ENCODE measurements at regions not wholly inside any gene's neighbourhood (a gene's known extent, or its start where the extent isn't known, plus 50 kb on each side); places are given as distances from the start of the nearest gene placed in this dataset.

DNA sequence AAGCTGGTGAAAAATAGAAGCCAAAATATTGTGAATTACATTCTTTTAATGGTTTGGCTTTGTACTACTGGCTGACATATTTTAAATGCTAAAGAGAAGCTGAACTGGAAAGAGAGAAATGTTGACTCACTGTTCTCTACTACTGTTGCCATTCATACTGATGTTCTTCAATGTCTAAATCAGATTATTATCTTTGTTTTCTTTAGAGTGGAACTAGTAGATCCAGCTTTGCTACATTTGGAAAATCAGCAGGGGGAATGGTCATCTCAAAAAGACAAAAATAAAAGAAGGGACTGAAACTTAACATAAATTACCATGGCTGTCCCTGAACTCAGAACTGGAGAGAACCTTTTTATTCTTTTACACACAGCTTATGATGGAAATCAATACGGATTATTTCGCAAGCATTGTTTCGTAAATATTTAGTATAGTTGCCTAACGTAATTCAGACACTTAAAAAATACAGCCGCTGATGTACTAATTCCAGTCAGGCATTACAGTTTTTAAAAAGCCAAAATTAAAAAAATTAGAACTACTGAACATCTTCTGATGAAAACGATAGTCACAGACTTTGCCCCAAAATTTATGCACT is 76.3 kb upstream of the OTX2 start:
- peaks cover 5% of the 10 kb centered on the region for H3K27me3 Mint-ChIP-seq (ENCODE audit: insufficient read depth)
- no peak for DNase-seq (ENCODE audit: low spot score)
- no peaks in the 10 kb centered on the region for H3K4me1 Mint-ChIP-seq (ENCODE audit: low read depth)
- H3K9me3 Mint-ChIP-seq = no peaks in the 10 kb centered on the region
- no peak overlapping the region for H3K4me3 Mint-ChIP-seq
- H3K27ac Mint-ChIP-seq = no peak overlapping the region
- H3K36me3 Mint-ChIP-seq (ENCODE audit: low read depth) = no peaks in the 10 kb centered on the region
- intact Hi-C loops (cut with micrococcal nuclease) = no loop called here

GRCh38 chr14:56885825-56886224 is 75.5 kb upstream of the OTX2 start:
- intact Hi-C loops (cut with micrococcal nuclease) = no loop called here
- Mint-ChIP-seq H3K4me1 (ENCODE audit: low read depth) (no peaks in the 10 kb centered on the region), H3K27ac (no peak overlapping the region), H3K4me3 (no peak overlapping the region), H3K36me3 (ENCODE audit: low read depth) (no peaks in the 10 kb centered on the region), H3K27me3 (ENCODE audit: insufficient read depth) (peaks cover 5% of the 10 kb centered on the region), H3K9me3 (no peaks in the 10 kb centered on the region)
- DNase-seq (ENCODE audit: low spot score) = no peak

DNA sequence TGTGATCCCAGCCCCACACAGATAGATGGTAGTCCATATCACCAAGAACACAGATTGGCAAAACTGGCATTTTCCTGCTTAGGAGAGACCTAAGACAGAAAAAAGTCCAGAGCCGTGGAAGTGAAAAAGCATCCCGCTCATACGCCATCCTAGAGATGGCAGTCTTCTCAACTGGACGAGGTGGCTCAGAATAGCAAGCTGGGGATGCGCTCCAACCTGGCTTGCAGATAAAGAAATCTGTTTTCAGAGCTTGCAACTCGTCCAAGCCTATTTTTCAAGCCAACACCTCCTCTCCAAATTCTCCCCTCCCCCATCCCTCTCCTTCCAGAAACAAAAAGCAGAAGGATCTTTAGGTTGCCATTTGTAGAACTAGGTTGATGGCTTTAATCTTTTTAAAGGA is 74.3 kb upstream of the OTX2 start:
- intact Hi-C loops (cut with micrococcal nuclease) = no loop called here
- Mint-ChIP-seq H3K9me3 (no peaks in the 10 kb centered on the region), H3K4me1 (ENCODE audit: low read depth) (no peaks in the 10 kb centered on the region), H3K27ac (no peak overlapping the region), H3K36me3 (ENCODE audit: low read depth) (no peaks in the 10 kb centered on the region), H3K27me3 (ENCODE audit: insufficient read depth) (peaks cover 5% of the 10 kb centered on the region), H3K4me3 (no peak overlapping the region)
- no peak for DNase-seq (ENCODE audit: low spot score)

DNA sequence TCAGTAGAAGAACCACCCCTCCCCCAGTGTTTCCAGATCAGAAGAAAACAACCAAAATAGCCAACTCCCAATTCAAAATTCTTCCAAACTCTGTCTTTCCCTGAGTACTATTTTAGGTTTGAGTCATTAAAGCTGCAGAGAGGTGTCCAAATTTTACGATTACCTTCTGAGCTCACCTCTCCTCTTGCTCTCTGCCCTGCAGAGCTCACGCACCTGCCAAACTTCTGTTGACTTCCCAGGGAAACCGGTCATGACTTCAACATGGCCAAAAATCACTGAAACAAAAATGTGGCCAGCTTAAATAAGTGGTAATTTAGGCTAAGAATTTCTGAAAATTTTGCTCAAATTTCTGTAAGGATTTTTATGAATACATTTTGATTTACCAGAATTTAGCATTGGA is 70.9 kb upstream of the OTX2 start:
- H3K27me3 Mint-ChIP-seq (ENCODE audit: insufficient read depth) = no peaks in the 10 kb centered on the region
- H3K4me1 Mint-ChIP-seq (ENCODE audit: low read depth) = no peaks in the 10 kb centered on the region
- intact Hi-C loops (cut with micrococcal nuclease) = no loop called here
- H3K9me3 Mint-ChIP-seq = no peaks in the 10 kb centered on the region
- DNase-seq (ENCODE audit: low spot score) = no peak
- no peaks in the 10 kb centered on the region for H3K36me3 Mint-ChIP-seq (ENCODE audit: low read depth)
- no peak overlapping the region for H3K4me3 Mint-ChIP-seq
- no peak overlapping the region for H3K27ac Mint-ChIP-seq

DNA sequence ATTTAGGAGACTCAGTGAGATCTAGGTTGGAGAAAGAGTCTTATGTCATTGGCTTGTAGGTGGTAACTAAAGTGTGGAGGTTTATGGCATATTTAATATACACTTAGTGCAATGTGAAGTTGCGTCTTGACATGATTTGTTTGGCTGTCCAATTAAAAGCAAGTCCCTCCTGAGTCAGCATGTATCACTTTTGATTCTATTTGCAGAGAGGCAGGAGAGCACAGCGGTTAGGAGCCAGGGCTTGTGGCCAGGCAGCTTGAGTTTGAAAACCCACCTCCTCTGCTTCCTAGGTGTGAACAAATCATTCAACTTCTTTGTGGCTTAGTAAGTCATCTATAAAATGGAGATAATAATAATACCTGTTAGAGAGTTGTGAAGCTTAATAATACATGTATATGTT is 68.5 kb upstream of the OTX2 start:
- no peaks in the 10 kb centered on the region for H3K9me3 Mint-ChIP-seq
- no peak overlapping the region for H3K27ac Mint-ChIP-seq
- no peaks in the 10 kb centered on the region for H3K27me3 Mint-ChIP-seq (ENCODE audit: insufficient read depth)
- no peak for DNase-seq (ENCODE audit: low spot score)
- no peak overlapping the region for H3K4me3 Mint-ChIP-seq
- no peaks in the 10 kb centered on the region for H3K4me1 Mint-ChIP-seq (ENCODE audit: low read depth)
- intact Hi-C loops (cut with micrococcal nuclease) = no loop called here
- no peaks in the 10 kb centered on the region for H3K36me3 Mint-ChIP-seq (ENCODE audit: low read depth)

DNA sequence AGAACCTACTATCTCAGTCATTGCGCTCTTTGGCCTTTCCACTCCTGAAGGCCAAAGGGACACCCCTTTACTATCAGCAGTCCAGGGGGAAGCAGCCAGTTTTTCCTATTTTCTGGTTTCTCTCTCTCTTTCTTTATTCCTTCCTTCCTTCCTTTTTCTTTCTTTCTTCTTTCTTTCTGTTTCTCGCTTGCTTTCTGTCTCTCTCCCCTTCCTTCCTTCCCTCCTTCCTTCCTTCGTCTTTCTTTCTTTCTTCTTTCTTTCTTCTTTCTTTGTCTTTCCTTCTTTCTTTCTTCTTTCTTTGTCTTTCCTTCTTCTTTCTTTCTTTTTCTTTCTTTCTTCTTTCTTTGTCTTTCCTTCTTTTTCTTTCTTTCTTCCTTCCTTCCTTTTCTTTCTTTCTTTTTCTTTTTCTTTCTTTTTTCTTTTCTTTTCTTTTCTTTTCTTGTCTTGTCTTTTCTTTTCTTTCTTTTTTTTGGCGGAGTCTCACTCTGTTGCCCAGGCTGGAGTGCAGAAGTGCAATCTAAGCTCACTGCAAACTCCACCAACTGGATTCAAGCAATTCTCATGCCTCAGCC is 64.9 kb upstream of the OTX2 start:
- no peaks in the 10 kb centered on the region for H3K4me1 Mint-ChIP-seq (ENCODE audit: low read depth)
- no peaks in the 10 kb centered on the region for H3K9me3 Mint-ChIP-seq
- no peaks in the 10 kb centered on the region for H3K36me3 Mint-ChIP-seq (ENCODE audit: low read depth)
- H3K27me3 Mint-ChIP-seq (ENCODE audit: insufficient read depth) = no peaks in the 10 kb centered on the region
- DNase-seq (ENCODE audit: low spot score) = no peak
- H3K27ac Mint-ChIP-seq = no peak overlapping the region
- H3K4me3 Mint-ChIP-seq = no peak overlapping the region
- intact Hi-C loops (cut with micrococcal nuclease) = no loop called here

DNA sequence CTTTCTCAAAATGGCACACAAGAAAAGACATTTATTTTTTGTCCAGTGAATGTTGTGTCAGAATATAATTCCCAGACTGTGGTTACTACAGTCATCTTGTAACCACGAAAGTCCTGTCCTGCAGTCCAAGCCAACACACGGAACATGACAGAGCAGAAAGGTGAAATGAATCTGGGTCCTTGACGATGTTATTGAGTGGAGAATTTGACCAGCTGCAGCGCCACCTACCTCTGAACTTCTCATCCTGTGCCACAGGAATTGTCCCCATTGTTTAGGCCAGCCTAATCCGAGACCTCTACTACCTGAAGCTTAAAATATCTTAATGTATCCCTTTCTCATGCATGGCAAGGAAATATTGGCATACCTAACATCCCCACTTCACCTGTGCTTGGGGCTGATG is 64.1 kb upstream of the OTX2 start:
- no peak overlapping the region for H3K4me3 Mint-ChIP-seq
- DNase-seq (ENCODE audit: low spot score) = no peak
- no peaks in the 10 kb centered on the region for H3K9me3 Mint-ChIP-seq

GRCh38 chr14:56870336-56870735 is 60.1 kb upstream of the OTX2 start:
- no peaks in the 10 kb centered on the region for H3K36me3 Mint-ChIP-seq (ENCODE audit: low read depth)
- intact Hi-C loops (cut with micrococcal nuclease) = no loop called here
- H3K4me3 Mint-ChIP-seq = no peak overlapping the region

More for the DNA sequence above, 64.1 kb upstream of the OTX2 start:
- H3K27ac Mint-ChIP-seq = no peak overlapping the region
- H3K27me3 Mint-ChIP-seq (ENCODE audit: insufficient read depth) = no peaks in the 10 kb centered on the region
- no peaks in the 10 kb centered on the region for H3K4me1 Mint-ChIP-seq (ENCODE audit: low read depth)
- intact Hi-C loops (cut with micrococcal nuclease) = no loop called here
- H3K36me3 Mint-ChIP-seq (ENCODE audit: low read depth) = no peaks in the 10 kb centered on the region

GRCh38 chr14:56868660-56869059 is 58.4 kb upstream of the OTX2 start:
- no peak for DNase-seq (ENCODE audit: low spot score)
- Mint-ChIP-seq H3K27ac (no peak overlapping the region), H3K36me3 (ENCODE audit: low read depth) (no peaks in the 10 kb centered on the region), H3K4me3 (no peak overlapping the region), H3K9me3 (no peaks in the 10 kb centered on the region), H3K27me3 (ENCODE audit: insufficient read depth) (no peaks in the 10 kb centered on the region), H3K4me1 (ENCODE audit: low read depth) (no peaks in the 10 kb centered on the region)
- intact Hi-C loops (cut with micrococcal nuclease) = no loop called here

More at GRCh38 chr14:56870336-56870735, 60.1 kb upstream of the OTX2 start:
- no peak for DNase-seq (ENCODE audit: low spot score)
- H3K27me3 Mint-ChIP-seq (ENCODE audit: insufficient read depth) = no peaks in the 10 kb centered on the region
- no peak overlapping the region for H3K27ac Mint-ChIP-seq
- H3K4me1 Mint-ChIP-seq (ENCODE audit: low read depth) = no peaks in the 10 kb centered on the region
- H3K9me3 Mint-ChIP-seq = no peaks in the 10 kb centered on the region

- H3K27ac Mint-ChIP-seq = no peak overlapping the region
- no peak for DNase-seq (ENCODE audit: low spot score)
- no peaks in the 10 kb centered on the region for H3K36me3 Mint-ChIP-seq (ENCODE audit: low read depth)
- no peaks in the 10 kb centered on the region for H3K4me1 Mint-ChIP-seq (ENCODE audit: low read depth)
- H3K27me3 Mint-ChIP-seq (ENCODE audit: insufficient read depth) = peaks cover 5% of the 10 kb centered on the region
- no peaks in the 10 kb centered on the region for H3K9me3 Mint-ChIP-seq
- intact Hi-C loops (cut with micrococcal nuclease) = no loop called here
- H3K4me3 Mint-ChIP-seq = no peak overlapping the region
Observed at GRCh38 chr14:56862836-56863235, 52.6 kb upstream of the OTX2 start.

DNA sequence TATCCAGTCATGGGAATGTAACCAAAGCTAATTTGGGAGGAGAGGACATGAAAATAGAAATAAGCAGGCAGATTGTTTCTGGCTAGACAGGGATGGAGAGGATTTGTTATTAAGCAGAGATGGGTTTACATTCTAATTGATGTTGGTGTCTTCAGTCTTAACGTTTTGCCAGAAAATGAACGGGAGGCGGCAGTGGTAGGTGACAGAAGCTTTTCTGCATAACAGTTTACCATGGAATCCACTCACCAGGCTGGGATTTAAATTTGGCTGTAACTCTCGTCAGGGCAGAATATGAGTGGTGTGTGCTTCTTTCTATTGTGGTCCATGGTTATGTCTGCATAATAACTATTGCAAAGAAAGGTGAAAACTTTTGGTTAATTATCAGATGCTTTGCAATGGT is 50.2 kb upstream of the OTX2 start:
- H3K27ac Mint-ChIP-seq = no peak overlapping the region
- peaks cover 16% of the 10 kb centered on the region for H3K27me3 Mint-ChIP-seq (ENCODE audit: insufficient read depth)
- intact Hi-C loops (cut with micrococcal nuclease) = no loop called here
- no peaks in the 10 kb centered on the region for H3K4me1 Mint-ChIP-seq (ENCODE audit: low read depth)
- H3K9me3 Mint-ChIP-seq = no peaks in the 10 kb centered on the region
- no peak for DNase-seq (ENCODE audit: low spot score)
- no peaks in the 10 kb centered on the region for H3K36me3 Mint-ChIP-seq (ENCODE audit: low read depth)
- H3K4me3 Mint-ChIP-seq = no peak overlapping the region

Data from activated T-helper 1 cell treated with anti-CD3 and anti-CD28 coated beads, Interleukin-12 subunit alpha, Interleukin-12 subunit beta, Interleukin-2, Interleukin-4 antibody, amounts not matched to agents 30 ng/mL and 10 ng/mL and 1 ng/mL, durations not matched to agents 14 hours and 24 hours and 36 hours (primary cell).